CD14-positive monocyte (primary cell): ENCODE measurements at regions not wholly inside any gene's neighbourhood (a gene's known extent, or its start where the extent isn't known, plus 50 kb on each side); places are given as distances from the start of the nearest gene placed in this dataset.

Experiments
- DNase-seq, 3 donors: peaks; one replicate each; pipeline ENCODE4 v3.0.0-alpha.2; 2011 to 2022
- H2AFZ ChIP-seq: 2 replicates; pipeline ENCODE4 v1.6.0; 2012; ENCODE audit warnings: mild to moderate bottlenecking, low read depth, low read length, inconsistent platforms; ENCODE audit not compliant: insufficient read depth, poor library complexity, severe bottlenecking
- H3K27ac ChIP-seq, 2 donors: 1 replicate in 1 of 2; 2 replicates in 1 of 2; pipeline ENCODE4 v1.5.1; 2012 to 2013; ENCODE audit warnings: low read length in 2 of 2, control low read depth in 1 of 2, inconsistent platforms in 1 of 2, low read depth in 1 of 2, mild to moderate bottlenecking in 1 of 2
- H3K27me3 ChIP-seq, 2 donors: one replicate each; pipeline versions ENCODE4 v1.6.0 to v1.6.1; 2011 to 2013; ENCODE audit warnings: low read length in 2 of 2; ENCODE audit not compliant: control insufficient read depth in 2 of 2, insufficient read depth in 2 of 2
- H3K36me3 ChIP-seq, 2 donors: replicated peaks in 1 of 2; 1 replicate in 1 of 2; 2 replicates in 1 of 2; pipeline versions ENCODE4 v1.5.1 to v1.6.1; 2012 to 2013; ENCODE audit warnings: low read length in 2 of 2, control low read depth in 1 of 2, inconsistent platforms in 1 of 2, mild to moderate bottlenecking in 1 of 2; ENCODE audit not compliant: insufficient read depth in 2 of 2, control insufficient read depth in 1 of 2
- H3K4me1 ChIP-seq, 2 donors: 1 replicate in 1 of 2; 2 replicates in 1 of 2; pipeline versions ENCODE4 v1.5.1 to v1.6.1; 2012 to 2013; ENCODE audit warnings: low read length in 2 of 2, control low read depth in 1 of 2, inconsistent platforms in 1 of 2, mild to moderate bottlenecking in 1 of 2, moderate library complexity in 1 of 2; ENCODE audit not compliant: insufficient read depth in 2 of 2, control insufficient read depth in 1 of 2
- H3K4me2 ChIP-seq: replicated peaks from 2 replicates; pipeline ENCODE3; 2012; ENCODE audit warnings: low read length, moderate library complexity, mild to moderate bottlenecking; ENCODE audit not compliant: poor library complexity, severe bottlenecking; ENCODE audit errors: extremely low read depth
- H3K4me3 ChIP-seq, 3 experiments: fragments of 200-600 bp in 1 of 3; sonication (generic) in 1 of 3; replicated peaks in 1 of 3; 1 replicate in 2 of 3; 2 replicates in 1 of 3; pipeline ENCODE4 v1.5.1; 2011 to 2013; ENCODE audit warnings: low read length in 3 of 3, mild to moderate bottlenecking in 3 of 3, control low read depth in 2 of 3, low read depth in 2 of 3, inconsistent platforms in 1 of 3, moderate library complexity in 1 of 3
- H3K79me2 ChIP-seq: 2 replicates; pipeline ENCODE4 v1.6.0; 2012; ENCODE audit warnings: mild to moderate bottlenecking, control low read depth, inconsistent platforms, low read length, moderate library complexity; ENCODE audit not compliant: insufficient read depth
- H3K9ac ChIP-seq: 2 replicates; pipeline ENCODE4 v1.6.0; 2017; ENCODE audit warnings: low read length, mild to moderate bottlenecking; ENCODE audit not compliant: insufficient read depth, poor library complexity, severe bottlenecking
- H3K9me3 ChIP-seq, 2 donors: replicated peaks in 1 of 2; 1 replicate in 1 of 2; 2 replicates in 1 of 2; pipeline versions ENCODE4 v1.5.1 to v1.6.1; 2012 to 2013; ENCODE audit warnings: low read length in 2 of 2, control low read depth in 1 of 2; ENCODE audit not compliant: control insufficient read depth in 1 of 2, insufficient read depth in 1 of 2
- H4K20me1 ChIP-seq: 2 replicates; pipeline ENCODE4 v1.6.0; 2012; ENCODE audit warnings: mild to moderate bottlenecking, low read length, control low read depth, moderate library complexity; ENCODE audit not compliant: insufficient read depth
- H3K27ac Mint-ChIP-seq, 7 donors: one replicate each; pipeline ENCODE4 v1.8.0; 2020; ENCODE audit warnings: mild to moderate bottlenecking in 7 of 7, mixed read lengths in 7 of 7, moderate library complexity in 6 of 7, inconsistent platforms in 2 of 7
- H3K27me3 Mint-ChIP-seq, 3 donors: one replicate each; pipeline ENCODE4 v1.8.0; 2021 to 2022; ENCODE audit warnings: low read depth in 3 of 3, mild to moderate bottlenecking in 3 of 3, mixed read lengths in 3 of 3, moderate library complexity in 3 of 3, inconsistent platforms in 1 of 3
- H3K36me3 Mint-ChIP-seq, 2 donors: one replicate each; pipeline ENCODE4 v1.8.0; 2020; ENCODE audit warnings: mixed read lengths in 2 of 2, inconsistent platforms in 1 of 2, mild to moderate bottlenecking in 1 of 2
- H3K4me1 Mint-ChIP-seq: one replicate; pipeline ENCODE4 v1.8.0; 2020; ENCODE audit warnings: mild to moderate bottlenecking, mixed read lengths
- H3K4me3 Mint-ChIP-seq, 2 donors: one replicate each; pipeline ENCODE4 v1.8.0; 2020; ENCODE audit warnings: mild to moderate bottlenecking in 2 of 2, mixed read lengths in 2 of 2, moderate library complexity in 1 of 2
- H3K9me3 Mint-ChIP-seq, 7 donors: one replicate each; pipeline ENCODE4 v1.8.0; 2020 to 2022; ENCODE audit warnings: mixed read lengths in 7 of 7, mild to moderate bottlenecking in 6 of 7, moderate library complexity in 6 of 7, inconsistent platforms in 2 of 7
- CTCF ChIP-seq: fragments of 200-600 bp; IDR thresholded peaks from one replicate; pipeline ENCODE4 v1.8.0; 2022; ENCODE audit warnings: antibody characterized with exemption, mild to moderate bottlenecking
- WGBS: methylation state at CpG from one replicate; pipeline ENCODE4 v1.1.5; 2013; ENCODE audit warnings: missing lambda C conversion rate; ENCODE audit not compliant: insufficient coverage; 5-methylcytosine and 5-hydroxymethylcytosine counted together
- intact Hi-C, 2 donors: fragments of 100-400 bp; cut with micrococcal nuclease; formaldehyde crosslinking; loops; one replicate each; pipeline versions ENCODE4 v1.15.0 to v1.15.1; 2023

DNA sequence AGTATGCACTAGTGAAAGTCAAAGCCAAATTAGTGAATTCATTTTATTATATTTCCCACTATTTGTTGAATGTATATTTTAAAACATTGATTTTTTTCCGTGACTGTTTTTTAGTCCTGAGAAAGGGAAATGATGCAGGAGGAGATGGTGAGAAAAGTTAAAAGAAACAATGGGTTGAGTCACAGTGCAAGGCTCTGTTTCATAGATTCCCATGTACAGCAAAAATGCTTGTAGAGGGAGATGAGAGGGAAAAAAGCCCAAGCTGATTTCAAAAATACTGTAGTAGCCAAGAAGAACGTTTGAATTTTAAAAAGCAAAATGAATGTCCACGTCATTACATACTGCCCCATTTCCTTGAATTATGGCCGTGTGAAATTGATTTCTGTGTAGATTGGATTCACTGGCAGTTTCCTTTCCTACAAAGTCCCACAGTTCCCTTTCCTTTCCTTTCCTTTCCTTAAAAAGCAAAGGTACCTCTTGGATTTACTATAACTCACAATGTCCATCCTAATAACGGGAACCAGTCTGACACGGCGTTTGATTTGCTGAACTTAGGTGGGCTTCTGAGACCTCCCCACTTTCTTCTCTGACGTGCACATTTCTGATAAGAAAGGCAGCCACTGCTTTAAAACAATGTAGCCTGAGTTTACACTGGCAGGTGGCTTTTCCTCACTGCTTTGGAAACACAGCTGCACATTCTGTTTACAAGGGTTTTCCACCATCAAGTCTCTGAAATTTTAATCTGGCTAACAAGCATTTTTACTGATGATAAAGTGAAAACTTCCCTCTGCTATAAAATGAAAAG is 63.7 kb downstream of the SPCS3 start:
- Mint-ChIP-seq H3K4me1 (no peaks in the 10 kb centered on the region), H3K27ac (no peak overlapping the region), H3K4me3 (no peak overlapping the region), H3K36me3 (no peaks in the 10 kb centered on the region), H3K9me3 (peaks cover 0 to 2% (median 0%) of the 10 kb centered on the region in 7 donors), H3K27me3 (no peaks in the 10 kb centered on the region)
- Histone ChIP-seq H3K9ac (no peak overlapping the region), H2AFZ (no peak overlapping the region), H3K27me3 (no peaks in the 10 kb centered on the region), H3K4me2 (no peak overlapping the region), H3K4me3 (no peak overlapping the region), H3K9me3 (no peaks in the 10 kb centered on the region), H3K27ac (no peak overlapping the region), H3K79me2 (no peaks in the 10 kb centered on the region), H4K20me1 (no peaks in the 10 kb centered on the region), H3K36me3 (no peaks in the 10 kb centered on the region), H3K4me1 (no peaks in the 10 kb centered on the region)
- no peak for DNase-seq
- TF ChIP-seq CTCF: no peak
- WGBS: 48% methylated on average over 4 of the region's 8 CpGs
- intact Hi-C loops: no loop called here

DNA sequence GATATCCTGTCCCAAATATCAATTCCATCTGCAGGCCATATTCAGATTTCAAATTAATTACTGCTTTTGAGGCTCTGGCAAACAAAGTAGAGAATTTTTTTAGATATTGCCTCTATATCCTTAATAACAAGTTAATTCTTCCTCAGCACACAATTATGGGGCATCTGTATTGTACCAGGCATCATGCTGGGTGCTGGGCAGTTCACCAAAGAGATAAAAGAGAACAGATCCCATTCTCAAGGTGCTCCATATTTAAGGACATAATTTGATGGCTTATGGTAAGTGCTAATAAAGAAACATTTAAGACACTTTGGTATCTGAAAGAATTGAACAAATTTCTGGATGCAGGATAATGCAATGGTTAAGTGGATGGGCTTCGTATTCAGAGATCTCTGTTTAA is 65.8 kb downstream of the SPCS3 start:
- no peaks in the 10 kb centered on the region for H3K27me3 ChIP-seq
- TF ChIP-seq CTCF: no peak
- H3K4me2 ChIP-seq: no peak overlapping the region
- no peaks in the 10 kb centered on the region for H3K36me3 ChIP-seq
- H3K9me3 ChIP-seq: no peaks in the 10 kb centered on the region
- no peak overlapping the region for H2AFZ ChIP-seq
- no peak overlapping the region for H3K27ac Mint-ChIP-seq
- H3K4me3 Mint-ChIP-seq: no peak overlapping the region
- no peak overlapping the region for H3K9ac ChIP-seq
- H3K9me3 Mint-ChIP-seq: no peaks in the 10 kb centered on the region
- WGBS: no CpG with 5 or more reads among the region's 1 CpG
- no peaks in the 10 kb centered on the region for H3K27me3 Mint-ChIP-seq
- no peak for DNase-seq
- H4K20me1 ChIP-seq: no peaks in the 10 kb centered on the region
- H3K27ac ChIP-seq: no peak overlapping the region
- intact Hi-C loops: no loop called here
- no peaks in the 10 kb centered on the region for H3K4me1 Mint-ChIP-seq
- H3K36me3 Mint-ChIP-seq: no peaks in the 10 kb centered on the region
- H3K4me3 ChIP-seq: no peak overlapping the region
- no peaks in the 10 kb centered on the region for H3K4me1 ChIP-seq
- no peaks in the 10 kb centered on the region for H3K79me2 ChIP-seq
